H9 (cell line): ENCODE measurements at regions not wholly inside any gene's neighbourhood (a gene's known extent, or its start where the extent isn't known, plus 50 kb on each side); places are given as distances from the start of the nearest gene placed in this dataset.
"Not testable (repeated sequence)": the region's sequence is repeated elsewhere in the genome, so short reads cannot be mapped to it uniquely, and the experiment has no call there.

Experiments used
- DNase-seq: peaks from one replicate; pipeline ENCODE4 v3.0.0-alpha.2; 2017
- H2AFZ ChIP-seq: one replicate; pipeline ENCODE4 v1.6.1; 2013; ENCODE audit warnings: mild to moderate bottlenecking, low read length, control low read depth, moderate library complexity
- H2AK5ac ChIP-seq: 2 replicates; pipeline ENCODE4 v1.6.1; 2013; ENCODE audit warnings: low read length, control low read depth, mixed read lengths; ENCODE audit not compliant: insufficient read length
- H2BK120ac ChIP-seq: one replicate; pipeline ENCODE4 v1.6.1; 2013; ENCODE audit warnings: low read depth, mild to moderate bottlenecking, low read length, control low read depth, inconsistent platforms; ENCODE audit not compliant: poor library complexity, severe bottlenecking
- H2BK12ac ChIP-seq: 2 replicates; pipeline ENCODE4 v1.6.1; 2013; ENCODE audit warnings: low read length, control low read depth, mixed read lengths, low read depth; ENCODE audit not compliant: insufficient read length
- H2BK15ac ChIP-seq: 2 replicates; pipeline ENCODE4 v1.6.1; 2013; ENCODE audit warnings: low read depth, low read length, control low read depth
- H2BK20ac ChIP-seq: one replicate; pipeline ENCODE4 v1.6.1; 2013; ENCODE audit warnings: low read depth, mild to moderate bottlenecking, low read length, control low read depth, inconsistent platforms; ENCODE audit not compliant: poor library complexity, severe bottlenecking
- H2BK5ac ChIP-seq: 2 replicates; pipeline ENCODE4 v1.6.1; 2013; ENCODE audit warnings: low read length, control low read depth, mixed read lengths; ENCODE audit not compliant: insufficient read length
- H3K14ac ChIP-seq: 2 replicates; pipeline ENCODE4 v1.6.1; 2013; ENCODE audit warnings: low read length, control low read depth; ENCODE audit not compliant: insufficient read depth
- H3K18ac ChIP-seq: 2 replicates; pipeline ENCODE4 v1.6.1; 2013; ENCODE audit warnings: low read depth, mild to moderate bottlenecking, mixed read lengths, low read length, control low read depth; ENCODE audit not compliant: insufficient read length
- H3K23ac ChIP-seq: 2 replicates; pipeline ENCODE4 v1.6.1; 2013; ENCODE audit warnings: low read length, control low read depth, mixed read lengths, low read depth; ENCODE audit not compliant: insufficient read length
- H3K23me2 ChIP-seq: 2 replicates; pipeline ENCODE4 v1.6.1; 2013; ENCODE audit warnings: low read depth, mild to moderate bottlenecking, mixed read lengths, low read length, control low read depth; ENCODE audit not compliant: insufficient read length, poor library complexity, severe bottlenecking
- H3K27ac ChIP-seq: 2 replicates; pipeline ENCODE4 v1.5.1; 2013; ENCODE audit warnings: low read length, control low read depth, mixed read lengths, low read depth; ENCODE audit not compliant: insufficient read length
- H3K27me3 ChIP-seq: 2 replicates; pipeline ENCODE4 v1.6.1; 2013; ENCODE audit warnings: low read length, control low read depth, inconsistent platforms; ENCODE audit not compliant: insufficient read depth
- H3K4ac ChIP-seq: 2 replicates; pipeline ENCODE4 v1.6.1; 2013; ENCODE audit warnings: low read depth, mild to moderate bottlenecking, control low read depth, inconsistent platforms, low read length, moderate library complexity
- H3K4me1 ChIP-seq: 2 replicates; pipeline ENCODE4 v1.6.1; 2013; ENCODE audit warnings: low read length, control low read depth, inconsistent platforms; ENCODE audit not compliant: insufficient read depth
- H3K4me2 ChIP-seq: 2 replicates; pipeline ENCODE4 v1.6.1; 2013; ENCODE audit warnings: low read length, control low read depth, mixed read lengths; ENCODE audit not compliant: insufficient read length, insufficient read depth
- H3K56ac ChIP-seq: 2 replicates; pipeline ENCODE4 v1.6.1; 2013; ENCODE audit warnings: low read depth, mild to moderate bottlenecking, mixed read lengths, low read length, control low read depth; ENCODE audit not compliant: insufficient read length
- H3K79me1 ChIP-seq: 2 replicates; pipeline ENCODE4 v1.6.1; 2013; ENCODE audit warnings: low read depth, mild to moderate bottlenecking, moderate library complexity, low read length, control low read depth, inconsistent platforms; ENCODE audit not compliant: insufficient read depth, poor library complexity, severe bottlenecking
- H3K79me2 ChIP-seq: 2 replicates; pipeline ENCODE4 v1.6.1; 2013; ENCODE audit warnings: low read length, control low read depth, inconsistent platforms; ENCODE audit not compliant: insufficient read depth
- H3K9ac ChIP-seq: 2 replicates; pipeline ENCODE4 v1.6.1; 2013; ENCODE audit warnings: low read length, control low read depth, mixed read lengths; ENCODE audit not compliant: insufficient read length; ENCODE audit errors: extremely low read depth
- H3K9me3 ChIP-seq: one replicate; pipeline ENCODE4 v1.6.1; 2013; ENCODE audit warnings: low read depth, low read length, inconsistent platforms; ENCODE audit not compliant: control insufficient read depth
- H3T11ph ChIP-seq: one replicate; pipeline ENCODE4 v1.6.1; 2013; ENCODE audit warnings: mild to moderate bottlenecking, low read length, control low read depth, inconsistent platforms
- H4K20me1 ChIP-seq: one replicate; pipeline ENCODE4 v1.6.1; 2013; ENCODE audit not compliant: control insufficient read depth, insufficient read length, insufficient read depth
- H4K5ac ChIP-seq: 2 replicates; pipeline ENCODE4 v1.6.1; 2013; ENCODE audit warnings: low read depth, mild to moderate bottlenecking, mixed read lengths, low read length, control low read depth; ENCODE audit not compliant: insufficient read length
- H4K8ac ChIP-seq: replicated peaks from 2 replicates; pipeline ENCODE4 v1.6.1; 2013; ENCODE audit warnings: low read length, control low read depth, mixed read lengths, low read depth; ENCODE audit not compliant: insufficient read length
- H4K91ac ChIP-seq: 2 replicates; pipeline ENCODE4 v1.6.1; 2013; ENCODE audit warnings: low read depth, mild to moderate bottlenecking, moderate library complexity, mixed read lengths, low read length, control low read depth; ENCODE audit not compliant: insufficient read length
- H3K27ac Mint-ChIP-seq, 3 experiments: 2 replicates in 2 of 3; 3 replicates in 1 of 3; pipeline ENCODE4 v1.8.0; 2020 to 2021; ENCODE audit warnings: mixed read lengths in 3 of 3, mild to moderate bottlenecking in 1 of 3, moderate library complexity in 1 of 3
- H3K27me3 Mint-ChIP-seq: 2 replicates; pipeline ENCODE4 v1.8.0; 2021; ENCODE audit warnings: low read depth, mild to moderate bottlenecking, moderate library complexity, mixed read lengths
- H3K36me3 Mint-ChIP-seq, 3 experiments: 2 replicates in 2 of 3; 3 replicates in 1 of 3; pipeline ENCODE4 v1.8.0; 2020 to 2021; ENCODE audit warnings: low read depth in 3 of 3, mixed read lengths in 3 of 3; ENCODE audit not compliant: insufficient read depth in 1 of 3
- H3K4me1 Mint-ChIP-seq, 2 experiments: 2 replicates each; pipeline ENCODE4 v1.8.0; 2020; ENCODE audit warnings: mixed read lengths in 2 of 2
- H3K4me3 Mint-ChIP-seq, 2 experiments: 2 replicates in 1 of 2; 3 replicates in 1 of 2; pipeline ENCODE4 v1.8.0; 2020 to 2021; ENCODE audit warnings: mild to moderate bottlenecking in 2 of 2, mixed read lengths in 2 of 2, moderate library complexity in 1 of 2
- H3K9me3 Mint-ChIP-seq, 2 experiments: 2 replicates in 1 of 2; 3 replicates in 1 of 2; pipeline ENCODE4 v1.8.0; 2020; ENCODE audit warnings: mild to moderate bottlenecking in 2 of 2, mixed read lengths in 2 of 2, moderate library complexity in 1 of 2
- CTCF ChIP-seq: fragments of 200-600 bp; sonication (generic); conservative IDR thresholded peaks from 3 replicates; pipeline ENCODE4 v1.8.0; 2021; ENCODE audit warnings: antibody characterized with exemption, mild to moderate bottlenecking
- WGBS: extraction: QIAGEN DNeasy Blood & Tissue Kit; methylation state at CpG from one replicate; pipeline ENCODE4 v1.1.7; 2013; ENCODE audit warnings: missing lambda C conversion rate, low lambda C conversion rate, mixed read lengths; ENCODE audit not compliant: insufficient read length; ENCODE audit errors: extremely low coverage; 5-methylcytosine and 5-hydroxymethylcytosine counted together

GRCh38 chr1:844472-845026, 79.2 kb upstream of the SAMD11 start:
- no peak overlapping the region for H3K4me2 ChIP-seq
- Mint-ChIP-seq H3K4me1 (peaks cover 20 to 21% of the 10 kb centered on the region in 2 experiments), H3K9me3 (no peaks in the 10 kb centered on the region), H3K27ac (peak overlapping the region; percentile 35 to 91 (median 58); a peak in 5 of 7 replicates), H3K4me3 (no peak overlapping the region), H3K36me3 (peaks cover 0 to 3% (median 0%) of the 10 kb centered on the region in 3 experiments; a peak in 3 of 7 replicates), H3K27me3 (no peaks in the 10 kb centered on the region)
- no peaks in the 10 kb centered on the region for H3K79me2 ChIP-seq
- H2BK5ac ChIP-seq, result no peak overlapping the region
- H2BK15ac ChIP-seq, result no peak overlapping the region
- no peak overlapping the region for H2BK12ac ChIP-seq
- no peak overlapping the region for H4K91ac ChIP-seq
- H2BK20ac ChIP-seq, result no peak overlapping the region
- TF ChIP-seq CTCF, result no peak
- no peak overlapping the region for H4K5ac ChIP-seq
- no peaks in the 10 kb centered on the region for H3K9me3 ChIP-seq
- no peak overlapping the region for H2AK5ac ChIP-seq
- no peak overlapping the region for H3K4ac ChIP-seq
- H3K79me1 ChIP-seq, result no peaks in the 10 kb centered on the region
- WGBS, result no CpG with 5 or more reads among the region's 13 CpGs
- no peak overlapping the region for H3K56ac ChIP-seq
- no peak overlapping the region for H4K8ac ChIP-seq
- H3T11ph ChIP-seq, result no peak overlapping the region
- H4K20me1 ChIP-seq, result no peaks in the 10 kb centered on the region
- H3K23me2 ChIP-seq, result no peaks in the 10 kb centered on the region
- DNase-seq, result peak; percentile 40
- H3K27ac ChIP-seq, result no peak overlapping the region
- H3K27me3 ChIP-seq, result no peaks in the 10 kb centered on the region
- no peak overlapping the region for H3K18ac ChIP-seq
- H2BK120ac ChIP-seq, result no peak overlapping the region
- H3K14ac ChIP-seq, result no peak overlapping the region
- no peak overlapping the region for H3K23ac ChIP-seq
- H2AFZ ChIP-seq, result no peak overlapping the region
- H3K4me1 ChIP-seq, result no peaks in the 10 kb centered on the region; the same call in 1 of the 2 replicates
- no peak overlapping the region for H3K9ac ChIP-seq

DNA sequence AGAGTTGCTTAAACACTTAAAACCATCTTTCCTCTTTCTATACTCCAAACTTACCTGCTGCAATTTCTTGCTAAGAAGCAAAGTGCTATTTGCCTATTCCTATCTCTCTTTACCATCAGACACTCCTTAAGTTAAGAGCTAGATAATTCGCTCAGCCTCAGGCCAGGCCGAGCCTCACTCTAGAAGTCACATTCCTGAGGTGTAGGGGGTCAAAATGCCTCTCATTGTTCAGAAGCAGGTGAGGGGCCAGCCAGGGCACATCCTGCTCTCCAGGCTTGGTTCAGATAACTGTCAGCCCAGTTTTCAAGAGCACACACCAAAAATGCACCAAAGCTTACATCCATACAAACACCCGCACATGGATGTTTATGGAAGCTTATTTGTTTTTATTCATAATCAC, 78.1 kb upstream of the SAMD11 start:
- not testable (repeated sequence) for H3K23me2 ChIP-seq, H4K91ac ChIP-seq, H3T11ph ChIP-seq, H3K79me1 ChIP-seq, H4K20me1 ChIP-seq, H3K9me3 Mint-ChIP-seq, H3K23ac ChIP-seq, H3K18ac ChIP-seq, H3K4me2 ChIP-seq, H3K56ac ChIP-seq, H3K36me3 Mint-ChIP-seq, H2BK12ac ChIP-seq, H3K14ac ChIP-seq, H4K8ac ChIP-seq, H3K4ac ChIP-seq, H2BK15ac ChIP-seq, H3K4me1 ChIP-seq, H2BK5ac ChIP-seq, H3K27me3 ChIP-seq, H3K79me2 ChIP-seq, H3K27me3 Mint-ChIP-seq, H2BK120ac ChIP-seq, H3K27ac ChIP-seq, H2AFZ ChIP-seq, H3K9ac ChIP-seq, H4K5ac ChIP-seq, H3K4me3 Mint-ChIP-seq, H2AK5ac ChIP-seq, H3K9me3 ChIP-seq, H2BK20ac ChIP-seq
- Mint-ChIP-seq H3K27ac (peak overlapping the region; percentile 70 to 81 (median 73); a peak in 5 of 7 replicates), H3K4me1 (peaks cover 20 to 21% of the 10 kb centered on the region in 2 experiments)
- DNase-seq, result peak; percentile 47
- no CpG with 5 or more reads among the region's 3 CpGs for WGBS
